H1 (cell line): ENCODE measurements at regions not wholly inside any gene's neighbourhood (a gene's known extent, or its start where the extent isn't known, plus 50 kb on each side); places are given as distances from the start of the nearest gene placed in this dataset.

Experiments used
- CTCF ChIA-PET: fragments of 300-600 bp; sonication (Branson Sonifier 250); formaldehyde crosslinking; loops from one replicate; lab custom pipeline; 2021; ENCODE audit not compliant: partially characterized antibody; lab: Charles Lee
- POLR2A ChIA-PET: fragments of 300-600 bp; sonication (Branson Sonifier 250); formaldehyde crosslinking; loops from one replicate; lab custom pipeline; 2021; ENCODE audit warnings: inconsistent platforms; ENCODE audit not compliant: partially characterized antibody; lab: Charles Lee
- DNase-seq, 2 experiments: peaks; one replicate each; pipeline versions ENCODE4 v3.0.0 to v3.0.0-alpha.2; 2010 to 2022; ENCODE audit warnings: low spot score in 2 of 2, low read depth in 1 of 2, mixed read lengths in 1 of 2
- FAIRE-seq: peaks from 2 replicates; lab custom pipeline; 2011; peaks lifted over from hg19 to GRCh38; lab: Jason Lieb, UNC
- H2AFZ ChIP-seq: 2 replicates; pipeline ENCODE4 v1.8.1; 2012; ENCODE audit warnings: low read length, inconsistent platforms
- H2AK5ac ChIP-seq: 2 replicates; pipeline ENCODE4 v1.6.1; 2013; ENCODE audit warnings: low read depth, low read length
- H2BK120ac ChIP-seq: replicated peaks from 2 replicates; pipeline ENCODE3; 2013; ENCODE audit warnings: low read depth, low read length, inconsistent platforms
- H2BK12ac ChIP-seq: 2 replicates; pipeline ENCODE4 v1.6.1; 2013; ENCODE audit warnings: low read depth, low read length
- H2BK15ac ChIP-seq: 2 replicates; pipeline ENCODE4 v1.6.1; 2013; ENCODE audit warnings: low read length
- H2BK20ac ChIP-seq: 2 replicates; pipeline ENCODE4 v1.6.1; 2013; ENCODE audit warnings: low read length
- H2BK5ac ChIP-seq: 2 replicates; pipeline ENCODE4 v1.6.1; 2013; ENCODE audit warnings: low read depth, low read length
- H3K14ac ChIP-seq: 2 replicates; pipeline ENCODE4 v1.6.1; 2013; ENCODE audit warnings: inconsistent platforms; ENCODE audit not compliant: insufficient read length
- H3K18ac ChIP-seq: 2 replicates; pipeline ENCODE4 v1.6.1; 2013; ENCODE audit warnings: low read length; ENCODE audit errors: extremely low read depth
- H3K23ac ChIP-seq: 2 replicates; pipeline ENCODE4 v1.6.1; 2013; ENCODE audit warnings: inconsistent platforms; ENCODE audit not compliant: insufficient read length
- H3K23me2 ChIP-seq: 2 replicates; pipeline ENCODE4 v1.6.1; 2013; ENCODE audit warnings: low read depth, low read length
- H3K27ac ChIP-seq: 2 replicates; pipeline ENCODE4 v1.6.1; 2011; ENCODE audit warnings: low read depth, low read length, inconsistent platforms
- H3K27me3 ChIP-seq, 4 experiments: replicated peaks in 1 of 4; 1 replicate in 1 of 4; 2 replicates in 3 of 4; pipeline versions ENCODE4 v1.6.1 to v1.8.1; 2011 to 2013; ENCODE audit warnings: low read length in 3 of 4, mild to moderate bottlenecking in 3 of 4, inconsistent platforms in 2 of 4, mixed read lengths in 2 of 4, moderate library complexity in 1 of 4; ENCODE audit not compliant: control insufficient read depth in 3 of 4, insufficient read depth in 3 of 4; ENCODE audit errors: extremely low read depth in 1 of 4
- H3K36me3 ChIP-seq, 4 experiments: 2 replicates each; pipeline versions ENCODE4 v1.6.1 to v1.8.1; 2011 to 2013; ENCODE audit warnings: mild to moderate bottlenecking in 4 of 4, low read length in 3 of 4, moderate library complexity in 2 of 4, control low read depth in 1 of 4, inconsistent platforms in 1 of 4; ENCODE audit not compliant: insufficient read depth in 4 of 4, control insufficient read depth in 2 of 4
- H3K4ac ChIP-seq: replicated peaks from 2 replicates; pipeline ENCODE3; 2013; ENCODE audit warnings: low read length, low read depth, mixed read lengths, inconsistent platforms; ENCODE audit not compliant: insufficient read length
- H3K4me1 ChIP-seq, 4 experiments: replicated peaks in 1 of 4; 1 replicate in 1 of 4; 2 replicates in 3 of 4; pipeline versions ENCODE4 v1.6.1 to v1.8.1; 2011 to 2013; ENCODE audit warnings: low read length in 3 of 4, inconsistent platforms in 2 of 4, mixed read lengths in 1 of 4; ENCODE audit not compliant: insufficient read depth in 4 of 4, control insufficient read depth in 3 of 4
- H3K4me2 ChIP-seq, 2 experiments: 2 replicates each; pipeline versions ENCODE4 v1.6.1 to v1.8.1; 2011 to 2013; ENCODE audit warnings: low read depth in 2 of 2, low read length in 2 of 2, control low read depth in 1 of 2, inconsistent platforms in 1 of 2, mild to moderate bottlenecking in 1 of 2; ENCODE audit not compliant: insufficient read depth in 1 of 2
- H3K4me3 ChIP-seq, 4 experiments: fragments of 200-600, 300-600 bp in 1 of 4; sonication (generic), shearing (Covaris generic), sonication (Bioruptor Twin) in 1 of 4; 2 replicates each; pipeline versions ENCODE4 v1.5.1 to v1.8.1; 2011 to 2016; ENCODE audit warnings: low read length in 4 of 4, low read depth in 3 of 4, control low read depth in 2 of 4, inconsistent platforms in 2 of 4, mild to moderate bottlenecking in 2 of 4, mixed read lengths in 1 of 4, moderate library complexity in 1 of 4; ENCODE audit not compliant: insufficient read depth in 2 of 4; ENCODE audit errors: extremely low read depth in 1 of 4
- H3K56ac ChIP-seq: replicated peaks from 2 replicates; pipeline ENCODE3; 2013; ENCODE audit warnings: low read depth, mild to moderate bottlenecking, mixed read lengths, low read length, inconsistent platforms; ENCODE audit not compliant: insufficient read length
- H3K79me1 ChIP-seq: 2 replicates; pipeline ENCODE4 v1.6.1; 2013; ENCODE audit warnings: low read depth, low read length, control low read depth
- H3K79me2 ChIP-seq, 2 experiments: 2 replicates each; pipeline versions ENCODE4 v1.6.1 to v1.8.1; 2012 to 2013; ENCODE audit warnings: low read length in 2 of 2, mild to moderate bottlenecking in 2 of 2, inconsistent platforms in 1 of 2; ENCODE audit not compliant: insufficient read depth in 2 of 2, control insufficient read depth in 1 of 2
- H3K9ac ChIP-seq, 4 experiments: replicated peaks in 1 of 4; 1 replicate in 1 of 4; 2 replicates in 3 of 4; pipeline versions ENCODE4 v1.6.1 to v1.8.1; 2011 to 2013; ENCODE audit warnings: low read depth in 3 of 4, low read length in 3 of 4, control low read depth in 2 of 4, mild to moderate bottlenecking in 2 of 4, moderate library complexity in 2 of 4, inconsistent platforms in 1 of 4; ENCODE audit errors: extremely low read depth in 1 of 4
- H3K9me3 ChIP-seq, 2 experiments: 2 replicates each; pipeline versions ENCODE4 v1.6.1 to v1.8.1; 2012 to 2013; ENCODE audit warnings: mild to moderate bottlenecking in 2 of 2, moderate library complexity in 2 of 2, control low read depth in 1 of 2, inconsistent platforms in 1 of 2, low read depth in 1 of 2, low read length in 1 of 2, mixed read lengths in 1 of 2; ENCODE audit not compliant: insufficient read depth in 2 of 2
- H4K20me1 ChIP-seq, 2 experiments: replicated peaks in 1 of 2; 2 replicates each; pipeline versions ENCODE3 to v1.8.1; 2011 to 2013; ENCODE audit warnings: inconsistent platforms in 2 of 2, low read length in 2 of 2, mild to moderate bottlenecking in 1 of 2; ENCODE audit not compliant: insufficient read depth in 2 of 2, control insufficient read depth in 1 of 2
- H4K5ac ChIP-seq: 2 replicates; pipeline ENCODE4 v1.6.1; 2013; ENCODE audit warnings: low read length, low read depth, mixed read lengths, inconsistent platforms; ENCODE audit not compliant: insufficient read length
- H4K8ac ChIP-seq: 2 replicates; pipeline ENCODE4 v1.8.0; 2013; ENCODE audit warnings: mild to moderate bottlenecking, moderate library complexity, low read length, inconsistent platforms; ENCODE audit not compliant: insufficient read depth; ENCODE audit errors: extremely low read depth
- H4K91ac ChIP-seq: replicated peaks from 2 replicates; pipeline ENCODE3; 2013; ENCODE audit warnings: low read length, mixed read lengths, inconsistent platforms; ENCODE audit not compliant: insufficient read length
- HDAC2 ChIP-seq, 2 experiments: fragments of 300-600 bp in 1 of 2; sonication (generic) in 1 of 2; IDR thresholded peaks; 2 replicates each; pipeline ENCODE4 v1.6.1; 2011 to 2012; ENCODE audit warnings: low read depth in 2 of 2, low read length in 2 of 2, mild to moderate bottlenecking in 2 of 2, moderate library complexity in 2 of 2, borderline replicate concordance in 1 of 2, inconsistent platforms in 1 of 2
- RFX5 ChIP-seq: IDR thresholded peaks from 2 replicates; pipeline ENCODE4 v1.6.1; 2011; ENCODE audit warnings: low read depth, low read length, improper control_type of control experiment, borderline replicate concordance
- TCF12 ChIP-seq: IDR thresholded peaks from 2 replicates; pipeline ENCODE4 v1.6.1; 2011; ENCODE audit warnings: low read depth, mild to moderate bottlenecking, low read length
- YY1 ChIP-seq: IDR thresholded peaks from 2 replicates; pipeline ENCODE4 v1.6.1; 2011; ENCODE audit warnings: low read depth, mild to moderate bottlenecking, low read length
- WGBS, 2 experiments: shearing (Covaris generic) in 1 of 2; methylation state at CpG; one replicate each; pipeline versions ENCODE4 v1.1.6 to v1.1.7; 2013 to 2015; ENCODE audit warnings: low lambda C conversion rate in 2 of 2, mixed read lengths in 2 of 2, inconsistent platforms in 1 of 2, low coverage in 1 of 2, missing lambda C conversion rate in 1 of 2; ENCODE audit not compliant: insufficient replicate concordance in 2 of 2, insufficient coverage in 1 of 2, insufficient read length in 1 of 2; ENCODE audit errors: extremely low coverage in 1 of 2, missing lambda C conversion rate in 1 of 2; 5-methylcytosine and 5-hydroxymethylcytosine counted together
- TF ChIP-seq, protein P1 (sequence below): IDR thresholded peaks from 2 replicates; pipeline ENCODE4 v1.6.1; 2012; ENCODE audit warnings: low read length, inconsistent platforms

DNA sequence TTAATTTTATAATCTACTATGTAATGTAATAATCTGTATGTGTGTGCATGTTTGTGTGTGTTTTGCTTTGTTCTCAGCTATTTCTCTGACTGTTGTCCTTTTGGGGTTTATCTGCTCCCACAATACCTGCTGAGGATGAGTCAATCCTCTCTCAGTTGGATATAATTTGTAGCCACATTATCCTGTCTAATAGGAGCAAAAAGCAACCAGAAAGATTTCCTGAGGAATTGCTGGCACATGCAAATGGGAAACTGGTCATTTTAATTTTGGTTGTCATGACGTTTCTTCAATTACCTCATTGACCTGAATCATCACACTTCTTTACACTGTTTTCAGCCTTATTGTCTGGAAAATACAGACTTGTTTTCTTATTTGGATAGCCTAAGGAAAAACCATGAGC lies 488.4 kb downstream of the KLF5 start:
- no peak overlapping the region for H4K8ac ChIP-seq
- no peak for FAIRE-seq
- no peak overlapping the region for H3K56ac ChIP-seq
- no peak overlapping the region for H3K27ac ChIP-seq
- no peaks in the 10 kb centered on the region for H3K4me1 ChIP-seq
- no peak overlapping the region for H4K5ac ChIP-seq
- H3K4me2 ChIP-seq: no peak overlapping the region
- H2BK5ac ChIP-seq: no peak overlapping the region
- H3K23me2 ChIP-seq: no peaks in the 10 kb centered on the region
- DNase-seq: no peak
- no peak overlapping the region for H3K4me3 ChIP-seq
- H3K9me3 ChIP-seq: no peaks in the 10 kb centered on the region
- H2BK15ac ChIP-seq: no peak overlapping the region
- no peak overlapping the region for H3K4ac ChIP-seq
- no peak overlapping the region for H3K23ac ChIP-seq
- no peak overlapping the region for H2AK5ac ChIP-seq
- no peak overlapping the region for H2BK120ac ChIP-seq
- H4K91ac ChIP-seq: no peak overlapping the region
- no peak overlapping the region for H3K14ac ChIP-seq
- H2BK20ac ChIP-seq: no peak overlapping the region
- H2BK12ac ChIP-seq: no peak overlapping the region
- no peak for TF ChIP-seq TCF12
- TF ChIP-seq HDAC2 (IDR thresholded peaks at IDR 0.05; ENCODE audit: borderline replicate concordance in 1 of 2, low read depth in 2 of 2, low read length in 2 of 2): no peak
- no peak for TF ChIP-seq RFX5
- TF ChIP-seq YY1: no peak
- TF ChIP-seq, protein P1, sequence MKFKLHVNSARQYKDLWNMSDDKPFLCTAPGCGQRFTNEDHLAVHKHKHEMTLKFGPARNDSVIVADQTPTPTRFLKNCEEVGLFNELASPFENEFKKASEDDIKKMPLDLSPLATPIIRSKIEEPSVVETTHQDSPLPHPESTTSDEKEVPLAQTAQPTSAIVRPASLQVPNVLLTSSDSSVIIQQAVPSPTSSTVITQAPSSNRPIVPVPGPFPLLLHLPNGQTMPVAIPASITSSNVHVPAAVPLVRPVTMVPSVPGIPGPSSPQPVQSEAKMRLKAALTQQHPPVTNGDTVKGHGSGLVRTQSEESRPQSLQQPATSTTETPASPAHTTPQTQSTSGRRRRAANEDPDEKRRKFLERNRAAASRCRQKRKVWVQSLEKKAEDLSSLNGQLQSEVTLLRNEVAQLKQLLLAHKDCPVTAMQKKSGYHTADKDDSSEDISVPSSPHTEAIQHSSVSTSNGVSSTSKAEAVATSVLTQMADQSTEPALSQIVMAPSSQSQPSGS: no peak
- no peaks in the 10 kb centered on the region for H3K36me3 ChIP-seq
- H3K27me3 ChIP-seq: no peaks in the 10 kb centered on the region
- H2AFZ ChIP-seq: peak overlapping the region; percentile 41; the same call in 1 of the 2 replicates
- H4K20me1 ChIP-seq: no peaks in the 10 kb centered on the region
- WGBS, 2 experiments: 94% methylated on average over 1 of the region's 1 CpG; no CpG with 5 or more reads in 1 of the 2 experiments
- H3K9ac ChIP-seq: no peak overlapping the region
- POLR2A ChIA-PET: no interaction called here
- no peaks in the 10 kb centered on the region for H3K79me1 ChIP-seq
- CTCF ChIA-PET: interaction anchor here (0.9 kb wide), 1 partner anchor 19 kb away, joined by 3 read pairs; no protein-coding TSS in a partner anchor
- H3K79me2 ChIP-seq: no peaks in the 10 kb centered on the region
- H3K18ac ChIP-seq: no peak overlapping the region
